Stomach (tissue), 8 donors: ENCODE measurements at regions not wholly inside any gene's neighbourhood (a gene's known extent, or its start where the extent isn't known, plus 50 kb on each side); places are given as distances from the start of the nearest gene placed in this dataset.
A peak's percentile ranks its signal among the peaks of the same experiment; 100 is the strongest.

Source experiments
- DNase-seq, 2 donors: peaks; one replicate each; pipeline versions ENCODE4 v3.0.0 to v3.0.0-alpha.2; 2013 to 2019
- H3K27ac ChIP-seq, 5 donors: fragments of 200-600 bp in 4 of 5; sonication (generic) in 4 of 5; one replicate each; pipeline ENCODE4 v1.5.1; 2013 to 2019; ENCODE audit warnings: mild to moderate bottlenecking in 1 of 5, moderate library complexity in 1 of 5
- H3K27me3 ChIP-seq, 3 donors: fragments of 200-600 bp; sonication (generic); one replicate each; pipeline ENCODE4 v1.5.1; 2017 to 2019; ENCODE audit warnings: mixed run types in 1 of 3
- H3K36me3 ChIP-seq, 4 donors: fragments of 200-600 bp; sonication (generic); 1 replicate in 3 of 4; 2 replicates in 1 of 4; pipeline ENCODE4 v1.5.1; 2016 to 2019
- H3K4me1 ChIP-seq, 4 donors: fragments of 200-600 bp; sonication (generic); one replicate each; pipeline ENCODE4 v1.5.1; 2016 to 2019
- H3K4me3 ChIP-seq, 4 donors: fragments of 200-600 bp; sonication (generic) in 3 of 4; one replicate each; pipeline ENCODE4 v1.5.1; 2016 to 2019; ENCODE audit warnings: mild to moderate bottlenecking in 1 of 4
- H3K9me3 ChIP-seq, 4 donors: fragments of 200-600 bp; sonication (generic); one replicate each; pipeline ENCODE4 v1.5.1; 2016 to 2019
- CTCF ChIP-seq, 7 experiments: fragments of 450-650 bp in 4 of 7; fragments of 200-600 bp in 3 of 7; sonication (generic) in 3 of 7; IDR thresholded peaks; one replicate each; pipeline ENCODE4 v1.5.1; 2016 to 2019; ENCODE audit warnings: antibody characterized with exemption in 7 of 7, control low read depth in 2 of 7, mild to moderate bottlenecking in 1 of 7
- EP300 ChIP-seq: sonication (generic); formaldehyde crosslinking; IDR thresholded peaks from one replicate; pipeline ENCODE4 v1.6.1; 2017; ENCODE audit warnings: antibody characterized with exemption
- POLR2A ChIP-seq, 4 donors: fragments of 450-650 bp; IDR thresholded peaks; one replicate each; pipeline ENCODE4 v1.6.1; 2016; ENCODE audit warnings: antibody characterized with exemption in 4 of 4, control low read depth in 2 of 4, mild to moderate bottlenecking in 1 of 4, moderate library complexity in 1 of 4
- POLR2AphosphoS5 ChIP-seq, 3 donors: sonication (generic); formaldehyde crosslinking; IDR thresholded peaks; one replicate each; pipeline ENCODE4 v1.6.1; 2016; ENCODE audit warnings: antibody characterized with exemption in 3 of 3
- WGBS, 5 donors: extraction: QIAGEN DNeasy Blood & Tissue Kit in 3 of 5; methylation state at CpG; one replicate each; pipeline versions ENCODE4 v1.1.5 to v1.1.7; 2013 to 2018; 5-methylcytosine and 5-hydroxymethylcytosine counted together
- intact Hi-C: fragments of 100-400 bp; cut with DNase I; formaldehyde crosslinking; loops from one replicate; pipeline ENCODE4 v1.15.1; 2023; ENCODE audit warnings: low total_unique reads
- donor health status: healthy with polysubstance abuse.
- donor health status: Bipolar disorder and iron deficiency.
- donor health status: healthy.

DNA sequence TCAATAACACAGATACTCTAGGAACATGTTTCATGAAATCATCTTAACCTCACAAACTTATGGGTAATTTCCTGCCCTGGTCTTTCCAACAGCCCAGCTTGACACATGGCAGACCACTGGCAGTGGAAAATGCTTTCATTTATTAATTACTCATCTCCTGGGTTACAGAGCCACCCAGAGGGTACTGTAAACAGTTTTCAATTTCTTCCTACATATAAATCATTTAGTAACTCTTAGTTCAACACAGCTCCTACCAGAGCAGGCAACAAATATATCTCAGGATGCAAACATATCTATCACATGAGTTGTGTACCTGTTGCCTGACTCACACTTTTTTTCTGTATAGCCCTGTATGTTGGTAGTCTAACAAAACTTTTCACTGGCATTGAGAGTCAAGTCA is 99.2 kb upstream of the VRK2 start:
- H3K4me3 ChIP-seq, result no peak overlapping the region
- no peak overlapping the region for H3K27ac ChIP-seq
- TF ChIP-seq CTCF (IDR thresholded peaks at IDR 0.05), result no peak
- TF ChIP-seq EP300, result no peak
- no peak for TF ChIP-seq POLR2A (IDR thresholded peaks at IDR 0.05)
- no peak for TF ChIP-seq POLR2AphosphoS5 (IDR thresholded peaks at IDR 0.05)
- H3K36me3 ChIP-seq, result no peaks in the 10 kb centered on the region
- intact Hi-C loops, result no loop called here
- DNase-seq, result peak in 1 of 2 donors; percentile 6
- no peaks in the 10 kb centered on the region for H3K27me3 ChIP-seq
- no peaks in the 10 kb centered on the region for H3K9me3 ChIP-seq
- no peaks in the 10 kb centered on the region for H3K4me1 ChIP-seq

GRCh38 chr2:57954020-57954419 is 92.6 kb upstream of the VRK2 start:
- intact Hi-C loops, result no loop called here
- WGBS, 5 donors, result 89 to 97% (median 93%) methylated on average over 1 of the region's 1 CpG
- no peaks in the 10 kb centered on the region for H3K27me3 ChIP-seq
- H3K9me3 ChIP-seq, result no peaks in the 10 kb centered on the region
- no peaks in the 10 kb centered on the region for H3K36me3 ChIP-seq
- DNase-seq, result no peak
- H3K4me3 ChIP-seq, result no peak overlapping the region
- H3K27ac ChIP-seq, result no peak overlapping the region
- TF ChIP-seq EP300, result no peak
- no peak for TF ChIP-seq POLR2A (IDR thresholded peaks at IDR 0.05)
- no peak for TF ChIP-seq CTCF (IDR thresholded peaks at IDR 0.05)
- TF ChIP-seq POLR2AphosphoS5 (IDR thresholded peaks at IDR 0.05), result no peak
- H3K4me1 ChIP-seq, result no peaks in the 10 kb centered on the region

DNA sequence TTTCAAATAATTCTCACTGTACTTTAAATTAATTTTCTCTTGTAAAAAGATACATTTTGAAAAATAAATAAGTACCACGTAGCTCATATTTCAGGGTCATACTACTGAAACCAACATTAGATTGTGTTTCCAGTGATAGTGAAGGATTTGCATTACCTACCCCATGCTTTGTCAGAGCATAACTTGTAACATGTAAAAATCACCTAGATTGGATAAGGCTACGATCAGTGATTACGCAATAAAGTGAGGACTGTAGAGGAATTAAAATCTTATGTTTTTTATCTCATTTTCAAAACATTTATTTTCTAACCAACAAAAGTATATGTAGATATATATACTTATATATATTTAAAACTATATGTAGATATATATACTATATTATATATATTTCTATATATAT is 89.4 kb upstream of the VRK2 start:
- DNase-seq, result no peak
- H3K27me3 ChIP-seq, result no peaks in the 10 kb centered on the region
- H3K36me3 ChIP-seq, result no peaks in the 10 kb centered on the region
- TF ChIP-seq POLR2A (IDR thresholded peaks at IDR 0.05), result no peak
- TF ChIP-seq POLR2AphosphoS5 (IDR thresholded peaks at IDR 0.05), result no peak
- TF ChIP-seq EP300, result no peak
- no peak for TF ChIP-seq CTCF (IDR thresholded peaks at IDR 0.05)
- H3K4me3 ChIP-seq, result no peak overlapping the region
- H3K9me3 ChIP-seq, result no peaks in the 10 kb centered on the region
- intact Hi-C loops, result no loop called here
- 74 to 94% (median 83%) methylated on average over 3 of the region's 3 CpGs for WGBS, 5 donors
- no peaks in the 10 kb centered on the region for H3K4me1 ChIP-seq
- H3K27ac ChIP-seq, result no peak overlapping the region

DNA sequence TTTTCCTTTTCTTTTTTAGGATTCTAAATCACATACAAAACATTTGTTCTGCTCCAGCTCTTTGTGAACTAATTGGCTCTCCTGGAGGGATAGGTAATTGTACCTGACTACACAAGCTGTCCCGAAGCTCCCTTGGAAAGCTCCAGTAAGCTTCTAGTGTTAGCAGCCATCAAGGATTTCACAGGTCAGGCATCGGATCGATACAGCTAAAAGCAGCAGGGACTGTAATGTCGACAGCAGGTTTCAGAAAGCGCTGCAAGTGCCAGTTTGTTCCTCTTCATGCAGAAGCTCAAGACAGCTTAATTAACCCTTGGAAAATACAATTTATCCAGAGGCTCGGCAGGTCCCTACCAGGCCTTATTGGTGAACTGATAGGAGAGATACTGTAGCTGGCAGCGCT is 87.2 kb upstream of the VRK2 start:
- H3K9me3 ChIP-seq, result no peaks in the 10 kb centered on the region
- H3K27me3 ChIP-seq, result no peaks in the 10 kb centered on the region
- DNase-seq, result no peak
- H3K36me3 ChIP-seq, result no peaks in the 10 kb centered on the region
- intact Hi-C loops, result no loop called here
- no peaks in the 10 kb centered on the region for H3K4me1 ChIP-seq
- 69 to 80% (median 73%) methylated on average over 7 of the region's 7 CpGs for WGBS, 5 donors
- H3K27ac ChIP-seq, result no peak overlapping the region
- TF ChIP-seq POLR2A (IDR thresholded peaks at IDR 0.05) (no peak), EP300 (no peak), POLR2AphosphoS5 (IDR thresholded peaks at IDR 0.05) (no peak), CTCF (IDR thresholded peaks at IDR 0.05) (no peak)
- H3K4me3 ChIP-seq, result no peak overlapping the region
